NCI-H187 treated with DMSO at 0.1 percent for 48 hours (cell line): ENCODE measurements at regions not wholly inside any gene's neighbourhood (a gene's known extent, or its start where the extent isn't known, plus 50 kb on each side); places are given as distances from the start of the nearest gene placed in this dataset.
"Not testable (repeated sequence)": the region's sequence is repeated elsewhere in the genome, so short reads cannot be mapped to it uniquely, and the experiment has no call there.

Source experiments
- DNase-seq: peaks from one replicate; lab custom pipeline; 2025; lab: John Stamatoyannopoulos, UW

- no peak for DNase-seq
Observed at GRCh38 chr3:159726231-159726964, 262.2 kb upstream of the IL12A start.

GRCh38 chr3:159727506-159727905, 261.1 kb upstream of the IL12A start:
- no peak for DNase-seq

GRCh38 chr3:159731254-159731653, 257.4 kb upstream of the IL12A start:
- DNase-seq, result no peak

- no peak for DNase-seq
Observed at GRCh38 chr3:159732172-159733111, 256.2 kb upstream of the IL12A start.

GRCh38 chr3:159733194-159733860, 255.3 kb upstream of the IL12A start:
- no peak for DNase-seq

GRCh38 chr3:159734681-159735080, 254.0 kb upstream of the IL12A start:
- DNase-seq, result no peak

- no peak for DNase-seq
Observed at GRCh38 chr3:159739166-159739565, 249.5 kb upstream of the IL12A start.

- DNase-seq, result no peak
Observed at GRCh38 chr3:159739969-159740368, 248.7 kb upstream of the IL12A start.

GRCh38 chr3:159741281-159741680, 247.4 kb upstream of the IL12A start:
- no peak for DNase-seq

- no peak for DNase-seq
Observed at GRCh38 chr3:159748425-159748824, 240.2 kb upstream of the IL12A start.

- DNase-seq, result no peak
Observed at GRCh38 chr3:159749406-159749805, 239.2 kb upstream of the IL12A start.

GRCh38 chr3:159751146-159751545, 237.5 kb upstream of the IL12A start:
- DNase-seq, result no peak

GRCh38 chr3:159751752-159752151, 236.9 kb upstream of the IL12A start:
- no peak for DNase-seq

GRCh38 chr3:159756279-159757207, 232.1 kb upstream of the IL12A start:
- not testable (repeated sequence) for DNase-seq

GRCh38 chr3:159757341-159758060, 231.1 kb upstream of the IL12A start:
- DNase-seq, result no peak

GRCh38 chr3:159760046-159760445, 228.6 kb upstream of the IL12A start:
- no peak for DNase-seq

GRCh38 chr3:159761369-159761768, 227.3 kb upstream of the IL12A start:
- DNase-seq, result no peak

GRCh38 chr3:159761848-159762635, 226.6 kb upstream of the IL12A start:
- no peak for DNase-seq

- DNase-seq, result no peak
Observed at GRCh38 chr3:159763011-159763601, 225.5 kb upstream of the IL12A start.
